ENCODE measurements at regions not wholly inside any gene's neighbourhood (a gene's known extent, or its start where the extent isn't known, plus 50 kb on each side); places are given as distances from the start of the nearest gene placed in this dataset.

DNA sequence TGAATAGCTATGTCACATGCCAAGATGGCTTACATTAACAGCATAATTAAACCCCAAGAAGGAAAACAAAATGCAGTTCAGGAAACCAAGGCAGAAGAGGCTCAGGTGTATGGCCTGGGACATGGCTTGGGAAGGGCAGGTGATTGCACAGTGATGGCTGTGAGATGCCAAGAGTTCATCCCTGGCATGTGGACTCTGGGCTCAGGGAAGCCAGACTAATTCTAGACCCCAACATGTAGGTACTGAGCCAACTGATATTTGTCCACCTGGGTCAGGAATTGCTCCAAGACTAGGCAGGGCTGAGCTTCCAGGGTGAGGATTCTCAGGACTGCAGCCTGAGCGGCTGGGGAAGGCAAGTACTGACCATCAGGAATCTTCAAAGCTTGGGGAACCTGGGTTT, 218.4 kb upstream of the PIK3R1 start:
- Histone ChIP-seq H3K27me3 (replicated peaks; ENCODE audit: insufficient read depth) (no peaks in the 10 kb centered on the region), H3K9me3 (no peaks in the 10 kb centered on the region), H3K36me3 (no peaks in the 10 kb centered on the region), H3K4me3 (no peak overlapping the region), H3K4me1 (ENCODE audit: control insufficient read depth in 1 of 2, low read depth in 2 of 2) (peaks cover 3 to 34% of the 10 kb centered on the region in 2 donors), H3K27ac (no peak overlapping the region)
- DNase-seq (ENCODE audit: low spot score) (no peak), ATAC-seq (ENCODE audit: insufficient number of reproducible peaks, low FRiP score, low read depth) (no peak)
- no peak for TF ChIP-seq CTCF (IDR thresholded peaks at IDR 0.05)

GRCh38 chr5:67996596-67996995, 219.0 kb upstream of the PIK3R1 start:
- TF ChIP-seq CTCF (IDR thresholded peaks at IDR 0.05), result no peak
- no peak for ATAC-seq (ENCODE audit: insufficient number of reproducible peaks, low FRiP score, low read depth)
- no peaks in the 10 kb centered on the region for H3K36me3 ChIP-seq

DNA sequence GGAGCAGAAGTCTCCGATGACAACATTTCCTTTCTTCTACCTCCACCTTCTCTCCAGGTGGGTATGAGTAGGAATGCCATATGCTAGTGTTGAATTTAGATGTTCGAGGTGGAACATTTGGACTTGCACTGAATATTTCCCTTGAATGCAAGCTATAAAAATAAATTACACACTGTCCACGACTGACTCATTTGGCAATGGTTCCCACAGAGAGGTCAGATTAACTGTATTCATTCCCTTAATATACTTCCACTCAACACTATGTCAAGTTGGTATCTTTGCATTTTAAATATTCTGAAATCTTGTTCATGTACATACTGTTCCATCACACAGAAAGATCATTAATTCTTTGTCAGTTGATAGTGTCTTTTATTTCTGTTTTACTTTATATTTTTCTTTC, 222.6 kb upstream of the PIK3R1 start:
- TF ChIP-seq CTCF (IDR thresholded peaks at IDR 0.05), result no peak
- H3K4me1 ChIP-seq (ENCODE audit: control insufficient read depth in 1 of 2, low read depth in 2 of 2), result peaks cover 3 to 15% of the 10 kb centered on the region in 2 donors
- H3K36me3 ChIP-seq, result no peaks in the 10 kb centered on the region
- ATAC-seq (ENCODE audit: insufficient number of reproducible peaks, low FRiP score, low read depth), result no peak
- H3K9me3 ChIP-seq, result no peaks in the 10 kb centered on the region
- H3K27me3 ChIP-seq (replicated peaks; ENCODE audit: insufficient read depth), result no peaks in the 10 kb centered on the region
- no peak overlapping the region for H3K27ac ChIP-seq
- no peak for DNase-seq (ENCODE audit: low spot score)
- H3K4me3 ChIP-seq, result no peak overlapping the region

More at GRCh38 chr5:67996596-67996995, 219.0 kb upstream of the PIK3R1 start:
- Histone ChIP-seq H3K4me3 (no peak overlapping the region), H3K4me1 (ENCODE audit: control insufficient read depth in 1 of 2, low read depth in 2 of 2) (peaks cover 3 to 34% of the 10 kb centered on the region in 2 donors), H3K27me3 (replicated peaks; ENCODE audit: insufficient read depth) (no peaks in the 10 kb centered on the region), H3K9me3 (no peaks in the 10 kb centered on the region), H3K27ac (no peak overlapping the region)
- DNase-seq (ENCODE audit: low spot score), result no peak

GRCh38 chr5:67989456-67989855, 226.1 kb upstream of the PIK3R1 start:
- H3K4me1 ChIP-seq (ENCODE audit: control insufficient read depth in 1 of 2, low read depth in 2 of 2), result peaks cover 3 to 19% of the 10 kb centered on the region in 2 donors

DNA sequence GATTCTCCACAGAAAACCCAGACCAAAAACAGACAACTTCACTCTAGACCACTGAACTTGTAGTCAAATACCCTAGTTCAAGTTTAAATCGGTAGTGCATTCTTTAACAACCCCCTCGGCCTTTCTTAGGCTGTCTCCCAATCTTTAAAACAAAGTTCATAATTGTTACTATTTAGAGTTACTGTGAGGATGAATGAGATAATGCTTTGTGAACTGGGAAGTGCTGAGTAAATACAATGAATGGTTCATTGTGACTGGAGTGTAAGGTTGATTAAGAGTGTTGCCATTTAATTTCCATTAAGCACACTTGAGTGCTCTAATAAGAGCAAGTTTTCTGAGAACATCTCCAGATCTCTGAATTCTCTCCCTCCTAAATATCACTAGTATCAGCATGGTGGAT, 228.8 kb upstream of the PIK3R1 start:
- TF ChIP-seq CTCF (IDR thresholded peaks at IDR 0.05), result no peak
- Histone ChIP-seq H3K27me3 (replicated peaks; ENCODE audit: insufficient read depth) (no peaks in the 10 kb centered on the region), H3K27ac (no peak overlapping the region), H3K4me3 (no peak overlapping the region), H3K9me3 (no peaks in the 10 kb centered on the region), H3K4me1 (ENCODE audit: control insufficient read depth in 1 of 2, low read depth in 2 of 2) (peaks cover 8 to 14% of the 10 kb centered on the region in 2 donors), H3K36me3 (no peaks in the 10 kb centered on the region)
- no peak for DNase-seq (ENCODE audit: low spot score)
- no peak for ATAC-seq (ENCODE audit: insufficient number of reproducible peaks, low FRiP score, low read depth)

More at GRCh38 chr5:67989456-67989855, 226.1 kb upstream of the PIK3R1 start:
- DNase-seq (ENCODE audit: low spot score) (no peak), ATAC-seq (ENCODE audit: insufficient number of reproducible peaks, low FRiP score, low read depth) (no peak)
- no peak overlapping the region for H3K27ac ChIP-seq
- H3K27me3 ChIP-seq (replicated peaks; ENCODE audit: insufficient read depth), result no peaks in the 10 kb centered on the region
- no peak for TF ChIP-seq CTCF (IDR thresholded peaks at IDR 0.05)
- H3K36me3 ChIP-seq, result no peaks in the 10 kb centered on the region
- no peak overlapping the region for H3K4me3 ChIP-seq
- no peaks in the 10 kb centered on the region for H3K9me3 ChIP-seq
